GM12873 (cell line): ENCODE measurements at regions not wholly inside any gene's neighbourhood (a gene's known extent, or its start where the extent isn't known, plus 50 kb on each side); places are given as distances from the start of the nearest gene placed in this dataset.

Experiments
- CTCF ChIP-seq: IDR thresholded peaks from 2 replicates; pipeline ENCODE4 v1.5.1; 2012; ENCODE audit warnings: low read depth, mild to moderate bottlenecking, moderate library complexity, low read length, control low read depth; ENCODE audit not compliant: insufficient read depth; ENCODE audit errors: missing control alignments

- TF ChIP-seq CTCF = no peak
Observed at GRCh38 chr9:72471096-72471495, 50.3 kb upstream of the TMC1 start.

- TF ChIP-seq CTCF = no peak
Observed at GRCh38 chr9:72467766-72468738, 53.4 kb upstream of the TMC1 start.

- no peak for TF ChIP-seq CTCF
Observed at GRCh38 chr9:72465593-72465984, 55.8 kb upstream of the TMC1 start.

GRCh38 chr9:72464857-72465592, 56.4 kb upstream of the TMC1 start:
- no peak for TF ChIP-seq CTCF

- TF ChIP-seq CTCF = no peak
Observed at GRCh38 chr9:72462340-72462739, 59.1 kb upstream of the TMC1 start.

- no peak for TF ChIP-seq CTCF
Observed at GRCh38 chr9:72460342-72461312, 60.8 kb upstream of the TMC1 start.
